Forelimb muscle (tissue), 1 donor: ENCODE measurements at regions not wholly inside any gene's neighbourhood (a gene's known extent, or its start where the extent isn't known, plus 50 kb on each side); places are given as distances from the start of the nearest gene placed in this dataset.

Experiments
- DNase-seq: peaks from one replicate; pipeline ENCODE4 v3.0.0-alpha.2; 2013; ENCODE audit warnings: low read depth

GRCh38 chr6:15994814-15995459, 133.9 kb upstream of the MYLIP start:
- no peak for DNase-seq

- DNase-seq, result no peak
Observed at GRCh38 chr6:15993716-15994228, 135.1 kb upstream of the MYLIP start.

GRCh38 chr6:15990179-15990578, 138.7 kb upstream of the MYLIP start:
- DNase-seq, result no peak

DNA sequence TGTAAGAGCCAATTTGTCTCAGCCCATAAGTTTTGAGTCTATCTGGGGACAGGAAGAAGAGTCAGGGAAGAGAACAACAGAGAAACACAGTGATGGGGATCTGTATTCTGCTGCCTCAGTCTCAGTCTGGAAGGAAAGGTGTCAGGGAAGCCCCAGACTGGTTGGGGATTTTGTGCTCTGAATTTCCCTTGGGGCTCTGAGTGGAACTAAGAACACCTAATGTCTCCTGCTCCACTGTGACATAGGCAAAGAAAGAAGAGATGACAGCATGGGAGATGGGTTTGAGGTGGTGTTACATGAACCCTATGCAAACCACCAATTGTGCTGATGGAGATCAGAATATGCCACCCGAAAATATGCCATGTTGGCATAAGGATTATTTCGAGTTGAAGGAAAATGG, 139.5 kb upstream of the MYLIP start:
- no peak for DNase-seq

DNA sequence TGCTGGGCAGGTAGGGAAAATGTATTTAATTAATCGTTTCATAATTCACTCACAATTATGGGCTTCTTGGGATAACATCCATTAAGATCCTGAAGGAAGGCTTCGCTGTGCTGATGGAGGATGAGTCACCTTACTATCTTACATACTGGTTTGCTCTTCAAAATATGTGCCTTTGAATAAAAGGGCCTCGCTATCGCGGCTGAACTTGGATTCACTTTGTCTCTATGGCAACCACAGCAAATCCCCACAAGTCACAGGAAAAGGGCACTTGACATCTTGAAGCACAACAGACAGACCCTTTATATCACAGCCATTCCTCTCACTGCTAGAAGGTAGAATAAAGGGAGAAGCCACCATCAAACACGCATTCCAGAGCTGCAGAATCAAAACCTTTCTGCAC, 141.3 kb upstream of the MYLIP start:
- no peak for DNase-seq

DNA sequence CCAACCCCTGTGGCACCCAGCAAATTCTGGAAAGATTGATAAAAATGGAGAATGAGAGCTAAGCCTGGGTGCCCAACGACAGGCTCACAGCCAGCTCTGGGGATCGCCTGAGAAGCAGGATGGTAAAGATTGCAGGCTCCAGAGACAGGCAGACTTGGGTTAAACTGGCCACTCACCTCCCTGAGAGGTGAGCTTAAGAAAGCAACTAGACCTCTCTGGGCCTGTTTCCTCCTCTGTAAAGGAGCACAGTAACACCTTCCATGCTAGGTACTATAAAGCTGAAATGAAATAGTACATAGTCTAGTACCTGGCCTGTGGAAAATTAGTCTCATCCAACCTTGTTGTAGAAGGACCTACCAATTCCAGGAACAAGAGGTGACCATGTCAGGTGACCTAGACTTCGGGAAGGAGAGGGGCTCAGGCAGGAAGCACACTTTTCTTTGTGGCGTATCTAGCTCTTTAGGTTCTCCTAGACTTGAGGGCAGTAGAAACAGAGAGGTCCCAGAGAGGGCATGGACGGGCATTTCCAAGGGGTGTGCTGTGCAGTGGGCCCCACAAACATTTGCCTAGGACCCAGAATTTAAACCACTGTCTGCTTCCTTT, 142.8 kb upstream of the MYLIP start:
- DNase-seq, result no peak

- no peak for DNase-seq
Observed at GRCh38 chr6:15985379-15985959, 143.4 kb upstream of the MYLIP start.

DNA sequence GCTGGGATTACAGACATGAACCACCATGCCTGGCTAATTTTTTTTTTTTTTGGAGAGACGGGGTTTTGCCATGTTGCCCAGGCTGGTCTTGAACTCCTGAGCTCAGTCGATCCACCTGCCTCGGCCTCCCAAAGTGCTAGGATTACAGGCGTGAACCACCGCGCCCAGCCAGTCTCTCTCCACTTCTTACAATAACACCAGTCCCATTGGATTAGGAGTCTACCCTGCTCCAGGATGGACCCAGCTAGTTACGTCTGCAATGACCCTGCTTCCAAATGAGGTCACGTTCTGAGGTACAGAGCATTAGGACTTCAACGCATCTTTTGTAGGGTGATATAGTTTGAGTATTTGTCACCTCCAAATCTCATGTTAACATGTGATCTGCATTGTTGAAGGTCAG, 146.9 kb upstream of the MYLIP start:
- DNase-seq, result no peak

DNA sequence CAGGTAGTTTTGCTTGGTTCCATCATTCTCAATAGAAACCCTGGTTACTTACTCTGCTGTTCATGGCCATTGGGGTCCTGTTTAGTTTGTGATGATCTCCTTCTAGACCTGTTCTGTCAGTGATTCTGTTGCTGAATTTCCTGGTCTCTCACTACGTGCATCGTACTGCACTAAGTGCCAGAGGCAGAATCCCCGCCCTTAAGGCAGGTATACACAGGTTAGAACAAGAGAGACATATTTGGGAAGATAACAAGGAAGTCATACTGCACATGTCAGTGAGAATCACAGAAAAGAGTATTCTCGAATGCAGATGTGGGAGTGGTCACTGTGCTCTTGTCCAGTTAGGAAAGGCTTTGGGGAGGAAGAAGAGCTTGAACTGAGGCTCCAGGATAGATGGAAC, 148.1 kb upstream of the MYLIP start:
- DNase-seq, result no peak

GRCh38 chr6:15978426-15978825, 150.5 kb upstream of the MYLIP start:
- DNase-seq, result no peak

- DNase-seq, result no peak
Observed at GRCh38 chr6:15977050-15977449, 151.8 kb upstream of the MYLIP start.

DNA sequence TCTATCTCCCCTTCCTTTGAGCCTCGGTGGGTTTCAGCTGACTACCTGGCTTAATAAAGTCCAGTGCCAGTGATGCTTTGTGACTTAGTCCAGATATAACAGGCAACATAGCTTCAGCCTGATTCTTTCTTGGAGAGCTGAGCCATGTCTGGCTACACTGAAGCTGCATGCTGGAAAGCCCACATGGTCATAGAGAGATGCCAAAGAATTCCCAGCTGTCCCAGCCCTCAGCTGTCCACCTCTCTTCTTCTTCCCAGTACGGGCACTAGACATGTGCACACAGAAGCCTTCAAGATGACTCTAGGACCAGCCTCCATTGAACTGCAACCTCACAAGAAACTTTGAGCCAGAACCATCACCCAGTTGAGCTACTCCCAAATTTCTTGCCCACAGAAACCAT, 154.1 kb upstream of the MYLIP start:
- no peak for DNase-seq

GRCh38 chr6:15970517-15970916, 158.4 kb upstream of the MYLIP start:
- no peak for DNase-seq

DNA sequence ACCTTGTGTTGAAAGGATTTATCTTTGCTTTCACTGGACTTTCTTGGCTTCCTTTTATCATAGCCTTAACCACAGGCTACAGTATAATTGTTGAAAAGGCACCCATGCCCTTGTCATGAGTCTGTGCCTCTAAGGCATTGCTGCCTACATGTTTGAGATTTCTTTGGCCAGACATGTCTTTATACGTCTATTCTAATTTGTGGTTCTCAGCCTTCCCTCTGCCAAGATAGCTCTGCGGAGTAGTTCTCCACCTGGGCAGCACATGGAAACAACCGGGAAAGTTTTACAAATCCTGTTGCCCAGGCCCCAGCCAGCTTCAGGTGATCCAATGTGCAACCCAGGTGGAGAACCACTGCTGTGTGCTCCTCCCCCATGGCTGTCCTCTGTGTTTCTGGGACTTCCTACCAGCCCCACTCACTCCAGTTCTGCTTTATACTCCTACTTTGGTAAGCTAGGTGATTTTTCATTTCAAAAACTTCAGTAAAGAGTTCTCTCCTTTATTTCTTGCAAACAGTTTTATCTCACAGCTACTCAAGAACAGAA, 159.6 kb upstream of the MYLIP start:
- DNase-seq, result no peak

DNA sequence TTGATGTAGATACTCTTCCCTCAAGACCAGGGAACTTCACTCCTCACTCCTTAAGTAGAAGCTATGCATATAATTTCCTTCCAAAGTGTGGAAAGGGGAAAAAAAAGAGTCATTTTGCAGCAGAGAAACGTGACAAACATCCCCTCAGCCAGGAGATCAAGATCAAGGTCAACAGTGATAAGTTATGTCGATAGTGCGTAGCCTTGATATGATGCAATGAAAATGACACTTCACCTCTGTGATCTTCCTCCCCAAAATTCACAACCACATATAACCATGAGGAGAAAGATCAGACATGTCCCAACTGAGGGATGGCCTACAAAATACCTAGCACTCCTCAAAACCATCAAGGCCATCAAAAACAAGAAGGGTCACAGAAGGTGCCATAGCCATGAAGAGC, 160.4 kb upstream of the MYLIP start:
- DNase-seq, result no peak

GRCh38 chr6:15966000-15966520, 162.8 kb upstream of the MYLIP start:
- DNase-seq, result no peak

- no peak for DNase-seq
Observed at GRCh38 chr6:15962449-15962764, 166.5 kb upstream of the MYLIP start.

- no peak for DNase-seq
Observed at GRCh38 chr6:15961635-15962448, 167.0 kb upstream of the MYLIP start.

DNA sequence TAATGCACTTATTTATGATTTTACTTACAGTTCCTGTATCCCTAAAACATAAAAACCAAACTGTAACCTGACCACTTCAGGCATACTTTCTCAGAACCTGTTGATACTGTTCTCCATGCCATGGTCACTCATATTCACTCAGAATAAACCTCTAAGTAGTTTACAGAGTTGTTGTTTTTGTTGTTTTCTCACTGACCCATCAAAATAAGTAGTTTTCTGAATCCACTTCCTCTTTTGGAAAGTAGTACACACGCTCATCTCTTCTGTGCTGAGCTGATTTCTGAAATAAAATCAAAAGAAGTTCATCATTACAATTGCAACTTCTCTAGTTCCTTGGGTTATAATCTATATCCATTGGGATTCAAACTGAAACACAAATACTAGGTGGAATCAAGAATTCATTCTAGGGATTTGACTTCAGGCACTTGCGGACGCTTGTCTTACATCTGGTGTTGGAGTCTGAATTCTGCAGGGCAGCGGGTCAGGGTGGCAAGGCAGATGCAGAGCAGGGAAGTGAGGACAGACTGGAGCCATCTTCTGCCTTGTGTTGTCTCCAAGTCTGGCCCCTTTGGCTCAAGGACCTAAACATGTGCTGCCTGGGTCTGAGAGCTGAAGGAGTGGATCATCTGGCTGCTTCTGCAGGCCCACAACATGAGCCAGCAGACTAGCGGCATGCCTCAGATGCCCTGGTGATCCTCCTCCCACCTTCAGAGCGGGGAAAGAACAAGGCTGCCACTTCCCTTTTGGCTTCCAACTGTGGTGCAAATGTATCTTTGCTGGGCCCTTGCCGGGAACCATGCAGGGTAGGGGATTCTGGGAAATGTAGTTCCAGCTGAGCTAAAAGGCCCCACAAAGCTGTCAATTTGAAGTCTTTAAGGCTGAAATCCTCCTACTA, 167.9 kb upstream of the MYLIP start:
- no peak for DNase-seq

- DNase-seq, result no peak
Observed at GRCh38 chr6:15957655-15958169, 171.2 kb upstream of the MYLIP start.
